ENCODE measurements at regions not wholly inside any gene's neighbourhood (a gene's known extent, or its start where the extent isn't known, plus 50 kb on each side); places are given as distances from the start of the nearest gene placed in this dataset.

GRCh38 chr4:11590132-11590531, 161.4 kb upstream of the HS3ST1 start:
- no peak for TF ChIP-seq CTCF (IDR thresholded peaks at IDR 0.05)
- no peak for TF ChIP-seq POLR2AphosphoS5 (IDR thresholded peaks at IDR 0.05)
- TF ChIP-seq POLR2A (IDR thresholded peaks at IDR 0.05): no peak
